Large intestine (tissue), 3 donors: ENCODE measurements at regions not wholly inside any gene's neighbourhood (a gene's known extent, or its start where the extent isn't known, plus 50 kb on each side); places are given as distances from the start of the nearest gene placed in this dataset.

Experiments used
- DNase-seq, 2 donors: peaks; one replicate each; pipeline versions ENCODE4 v3.0.0 to v3.0.0-alpha.2; 2013
- H3K27ac ChIP-seq: one replicate; pipeline ENCODE4 v1.5.1; 2013; ENCODE audit warnings: low read length
- H3K27me3 ChIP-seq: 2 replicates; pipeline ENCODE4 v1.6.1; 2013; ENCODE audit warnings: low read length; ENCODE audit not compliant: control insufficient read depth, insufficient read depth
- H3K36me3 ChIP-seq: 2 replicates; pipeline ENCODE4 v1.6.1; 2013; ENCODE audit warnings: low read length; ENCODE audit not compliant: control insufficient read depth, insufficient read depth
- H3K4me1 ChIP-seq: one replicate; pipeline ENCODE4 v1.6.1; 2013; ENCODE audit warnings: low read length; ENCODE audit not compliant: control insufficient read depth, insufficient read depth
- H3K4me3 ChIP-seq: one replicate; pipeline ENCODE4 v1.5.1; 2013; ENCODE audit warnings: low read length
- H3K9me3 ChIP-seq: one replicate; pipeline ENCODE4 v1.6.1; 2013; ENCODE audit warnings: mild to moderate bottlenecking, low read depth, low read length, moderate library complexity; ENCODE audit not compliant: control insufficient read depth
- WGBS: methylation state at CpG from one replicate; pipeline ENCODE4 v1.1.5; 2013; ENCODE audit warnings: low lambda C conversion rate; ENCODE audit not compliant: insufficient coverage; 5-methylcytosine and 5-hydroxymethylcytosine counted together

- H3K9me3 ChIP-seq = no peaks in the 10 kb centered on the region
- no peaks in the 10 kb centered on the region for H3K36me3 ChIP-seq
- no peak for DNase-seq
- 88% methylated on average over 1 of the region's 4 CpGs for WGBS
- no peaks in the 10 kb centered on the region for H3K27me3 ChIP-seq
- no peak overlapping the region for H3K27ac ChIP-seq
- no peaks in the 10 kb centered on the region for H3K4me1 ChIP-seq
- H3K4me3 ChIP-seq = no peak overlapping the region
Measured at GRCh38 chr3:5389057-5389456, 201.6 kb downstream of the EDEM1 start.

GRCh38 chr3:5390221-5390620 lies 202.7 kb downstream of the EDEM1 start:
- H3K27ac ChIP-seq = no peak overlapping the region
- H3K9me3 ChIP-seq = no peaks in the 10 kb centered on the region
- no peaks in the 10 kb centered on the region for H3K36me3 ChIP-seq
- DNase-seq = no peak
- no peaks in the 10 kb centered on the region for H3K27me3 ChIP-seq
- H3K4me1 ChIP-seq = no peaks in the 10 kb centered on the region
- WGBS = no CpG with 5 or more reads among the region's 5 CpGs
- no peak overlapping the region for H3K4me3 ChIP-seq

- no peaks in the 10 kb centered on the region for H3K27me3 ChIP-seq
- no peaks in the 10 kb centered on the region for H3K9me3 ChIP-seq
- no peak overlapping the region for H3K4me3 ChIP-seq
- no peak for DNase-seq
- H3K27ac ChIP-seq = no peak overlapping the region
- no peaks in the 10 kb centered on the region for H3K36me3 ChIP-seq
- no peaks in the 10 kb centered on the region for H3K4me1 ChIP-seq
- 82% methylated on average over 2 of the region's 5 CpGs for WGBS
Measured at GRCh38 chr3:5390936-5391625, 203.6 kb downstream of the EDEM1 start.

GRCh38 chr3:5401002-5401401 lies 213.5 kb downstream of the EDEM1 start:
- DNase-seq = no peak
- WGBS = no CpG with 5 or more reads among the region's 10 CpGs
- H3K36me3 ChIP-seq = no peaks in the 10 kb centered on the region
- no peaks in the 10 kb centered on the region for H3K9me3 ChIP-seq
- H3K27ac ChIP-seq = no peak overlapping the region
- no peaks in the 10 kb centered on the region for H3K27me3 ChIP-seq
- no peak overlapping the region for H3K4me3 ChIP-seq
- no peaks in the 10 kb centered on the region for H3K4me1 ChIP-seq

GRCh38 chr3:5404718-5405117 lies 217.2 kb downstream of the EDEM1 start:
- Histone ChIP-seq H3K27me3 (no peaks in the 10 kb centered on the region), H3K27ac (no peak overlapping the region), H3K4me3 (no peak overlapping the region), H3K36me3 (no peaks in the 10 kb centered on the region), H3K4me1 (no peaks in the 10 kb centered on the region), H3K9me3 (no peaks in the 10 kb centered on the region)
- WGBS = 100% methylated on average over 1 of the region's 2 CpGs
- DNase-seq = no peak

- DNase-seq = no peak
- H3K36me3 ChIP-seq = no peaks in the 10 kb centered on the region
- no peaks in the 10 kb centered on the region for H3K27me3 ChIP-seq
- H3K27ac ChIP-seq = no peak overlapping the region
- no peaks in the 10 kb centered on the region for H3K4me1 ChIP-seq
- H3K4me3 ChIP-seq = no peak overlapping the region
- WGBS = no CpG with 5 or more reads among the region's 2 CpGs
- no peaks in the 10 kb centered on the region for H3K9me3 ChIP-seq
Measured at GRCh38 chr3:5411786-5412185, 224.3 kb downstream of the EDEM1 start.

GRCh38 chr3:5423076-5423475 lies 235.6 kb downstream of the EDEM1 start:
- H3K36me3 ChIP-seq = no peaks in the 10 kb centered on the region
- DNase-seq = no peak
- H3K4me1 ChIP-seq = no peaks in the 10 kb centered on the region
- no peaks in the 10 kb centered on the region for H3K27me3 ChIP-seq
- H3K27ac ChIP-seq = no peak overlapping the region
- no peaks in the 10 kb centered on the region for H3K9me3 ChIP-seq
- H3K4me3 ChIP-seq = no peak overlapping the region
- WGBS = 100% methylated on average over 1 of the region's 4 CpGs

GRCh38 chr3:5423523-5423922 lies 236.0 kb downstream of the EDEM1 start:
- H3K27me3 ChIP-seq = no peaks in the 10 kb centered on the region
- no peak overlapping the region for H3K4me3 ChIP-seq
- no peaks in the 10 kb centered on the region for H3K9me3 ChIP-seq
- no peak for DNase-seq
- no peaks in the 10 kb centered on the region for H3K4me1 ChIP-seq
- WGBS = no CpG with 5 or more reads among the region's 2 CpGs
- H3K27ac ChIP-seq = no peak overlapping the region
- no peaks in the 10 kb centered on the region for H3K36me3 ChIP-seq

- Histone ChIP-seq H3K4me3 (no peak overlapping the region), H3K36me3 (no peaks in the 10 kb centered on the region), H3K4me1 (no peaks in the 10 kb centered on the region), H3K27me3 (no peaks in the 10 kb centered on the region), H3K9me3 (no peaks in the 10 kb centered on the region), H3K27ac (no peak overlapping the region)
- no peak for DNase-seq
- WGBS = no CpG with 5 or more reads among the region's 6 CpGs
Measured at GRCh38 chr3:5425371-5425770, 237.9 kb downstream of the EDEM1 start.

- Histone ChIP-seq H3K4me3 (no peak overlapping the region), H3K27ac (no peak overlapping the region), H3K36me3 (no peaks in the 10 kb centered on the region), H3K4me1 (no peaks in the 10 kb centered on the region), H3K9me3 (no peaks in the 10 kb centered on the region), H3K27me3 (no peaks in the 10 kb centered on the region)
- 76% methylated on average over 10 of the region's 25 CpGs for WGBS
- peak; percentile 59 to 60 for DNase-seq
Measured at GRCh38 chr3:5426094-5426883, 238.8 kb downstream of the EDEM1 start.

GRCh38 chr3:5427021-5427420 lies 239.5 kb downstream of the EDEM1 start:
- H3K36me3 ChIP-seq = no peaks in the 10 kb centered on the region
- WGBS = no CpG with 5 or more reads among the region's 6 CpGs
- H3K4me3 ChIP-seq = no peak overlapping the region

More at GRCh38 chr3:5427021-5427420, 239.5 kb downstream of the EDEM1 start:
- H3K4me1 ChIP-seq = no peaks in the 10 kb centered on the region
- H3K9me3 ChIP-seq = no peaks in the 10 kb centered on the region
- H3K27me3 ChIP-seq = no peaks in the 10 kb centered on the region
- no peak overlapping the region for H3K27ac ChIP-seq
- no peak for DNase-seq
